ENCODE measurements at regions not wholly inside any gene's neighbourhood (a gene's known extent, or its start where the extent isn't known, plus 50 kb on each side); places are given as distances from the start of the nearest gene placed in this dataset.
"Not testable (repeated sequence)": the region's sequence is repeated elsewhere in the genome, so short reads cannot be mapped to it uniquely, and the experiment has no call there.

DNA sequence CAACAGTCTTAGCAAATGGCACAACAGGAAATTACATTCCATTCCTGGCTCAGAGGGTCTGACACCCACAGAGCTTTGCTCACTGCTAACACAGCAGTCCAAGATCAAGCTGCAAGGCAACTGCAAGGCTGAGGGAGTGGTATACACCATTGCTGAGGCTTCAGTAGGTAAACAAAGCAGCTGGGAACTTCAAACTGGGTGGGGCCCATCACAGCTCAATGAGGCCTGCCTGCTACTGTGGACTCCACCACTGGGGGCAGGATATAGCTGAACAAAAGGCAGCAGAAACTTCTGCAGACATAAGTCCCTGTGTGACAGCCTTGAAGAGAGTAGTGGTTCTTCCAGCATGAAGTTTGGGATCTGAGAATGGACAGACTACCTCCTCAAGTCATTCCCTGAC lies 212.0 kb downstream of the CDY2A start:
- H3K36me3 Mint-ChIP-seq; H3K4me3 Mint-ChIP-seq; H3K9me3 ChIP-seq; H3K4me3 ChIP-seq (ENCODE audit: control insufficient read depth in 1 of 2, extremely low read depth in 1 of 2, low read length in 1 of 2); POLR2A ChIA-PET; ATAC-seq (replicated peaks in 1 of 4); H3K27ac Mint-ChIP-seq; DNase-seq; H3K27me3 Mint-ChIP-seq; H3K4me1 ChIP-seq (ENCODE audit: control insufficient read depth in 1 of 2, extremely low read depth in 1 of 2, insufficient read depth in 2 of 2, low read length in 2 of 2); H3K27me3 ChIP-seq (replicated peaks in 1 of 2; ENCODE audit: control insufficient read depth in 2 of 2, extremely low read depth in 1 of 2, insufficient read depth in 2 of 2, low read length in 1 of 2); H3K4me1 Mint-ChIP-seq; CTCF ChIA-PET; H3K36me3 ChIP-seq (ENCODE audit: control insufficient read depth in 2 of 2, extremely low read depth in 1 of 2, insufficient read depth in 1 of 2, low read length in 1 of 2); H3K9me3 Mint-ChIP-seq; H3K27ac ChIP-seq (ENCODE audit: low read length): not testable (repeated sequence)

DNA sequence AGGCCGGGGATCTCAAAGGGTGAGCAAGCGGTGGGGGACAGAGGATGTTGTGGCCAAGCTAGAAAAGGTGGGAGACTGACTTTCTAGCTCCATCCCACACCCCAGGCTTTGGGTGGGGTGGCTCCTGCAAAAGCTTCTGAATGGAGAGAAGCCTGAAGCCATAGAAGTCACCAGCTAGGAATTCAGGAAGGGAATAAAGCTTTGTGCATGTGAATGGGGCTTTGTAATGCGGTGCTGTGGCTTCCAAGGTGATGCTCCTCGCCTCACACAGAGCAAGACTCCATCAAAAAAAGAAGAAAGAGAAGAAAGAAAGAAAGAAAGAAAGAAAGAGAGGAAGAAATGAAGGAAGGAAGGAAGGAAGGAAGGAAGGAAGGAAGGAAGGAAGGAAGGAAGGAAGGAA lies 237.0 kb downstream of the CDY2A start:
- H3K36me3 ChIP-seq (ENCODE audit: control insufficient read depth in 2 of 2, extremely low read depth in 1 of 2, insufficient read depth in 1 of 2, low read length in 1 of 2); H3K36me3 Mint-ChIP-seq; H3K9me3 Mint-ChIP-seq; H3K27me3 ChIP-seq (replicated peaks in 1 of 2; ENCODE audit: control insufficient read depth in 2 of 2, extremely low read depth in 1 of 2, insufficient read depth in 2 of 2, low read length in 1 of 2); H3K4me1 ChIP-seq (ENCODE audit: control insufficient read depth in 1 of 2, extremely low read depth in 1 of 2, insufficient read depth in 2 of 2, low read length in 2 of 2); ATAC-seq (replicated peaks in 1 of 4); CTCF ChIA-PET; H3K27ac ChIP-seq (ENCODE audit: low read length); POLR2A ChIA-PET; H3K4me3 Mint-ChIP-seq; H3K4me3 ChIP-seq (ENCODE audit: control insufficient read depth in 1 of 2, extremely low read depth in 1 of 2, low read length in 1 of 2); H3K27ac Mint-ChIP-seq; H3K4me1 Mint-ChIP-seq; H3K27me3 Mint-ChIP-seq; DNase-seq; H3K9me3 ChIP-seq: not testable (repeated sequence)
- WGBS (ENCODE audit: insufficient coverage), result no CpG with 5 or more reads among the region's 4 CpGs

DNA sequence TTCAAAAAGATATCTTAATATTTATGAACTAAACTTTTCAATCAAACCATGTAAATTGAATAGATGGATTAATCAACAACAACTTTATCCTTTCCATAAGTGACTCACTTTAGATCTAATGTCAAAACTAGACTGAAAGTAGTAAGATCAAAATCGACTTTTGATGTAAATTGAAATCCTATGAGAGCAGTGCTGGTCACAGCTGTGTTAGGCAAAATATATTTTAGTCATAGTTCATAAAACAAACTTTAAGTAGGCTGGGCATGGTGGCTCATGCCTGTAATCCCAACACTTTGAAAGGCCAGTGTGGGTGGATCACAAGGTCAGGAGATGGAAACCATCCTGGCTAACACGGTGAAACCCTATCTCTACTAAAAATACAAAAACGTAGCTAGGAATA lies 245.5 kb downstream of the CDY2A start:
- H3K36me3 ChIP-seq (ENCODE audit: control insufficient read depth in 2 of 2, extremely low read depth in 1 of 2, insufficient read depth in 1 of 2, low read length in 1 of 2); H3K4me1 Mint-ChIP-seq; H3K27me3 Mint-ChIP-seq; ATAC-seq (replicated peaks in 1 of 4); H3K4me1 ChIP-seq (ENCODE audit: control insufficient read depth in 1 of 2, extremely low read depth in 1 of 2, insufficient read depth in 2 of 2, low read length in 2 of 2); H3K4me3 Mint-ChIP-seq; H3K9me3 ChIP-seq; H3K36me3 Mint-ChIP-seq; DNase-seq; H3K4me3 ChIP-seq (ENCODE audit: control insufficient read depth in 1 of 2, extremely low read depth in 1 of 2, low read length in 1 of 2); CTCF ChIA-PET; H3K27me3 ChIP-seq (replicated peaks in 1 of 2; ENCODE audit: control insufficient read depth in 2 of 2, extremely low read depth in 1 of 2, insufficient read depth in 2 of 2, low read length in 1 of 2); H3K9me3 Mint-ChIP-seq; H3K27ac ChIP-seq (ENCODE audit: low read length); H3K27ac Mint-ChIP-seq; POLR2A ChIA-PET: not testable (repeated sequence)
- WGBS (ENCODE audit: insufficient coverage), result no CpG with 5 or more reads among the region's 3 CpGs

DNA sequence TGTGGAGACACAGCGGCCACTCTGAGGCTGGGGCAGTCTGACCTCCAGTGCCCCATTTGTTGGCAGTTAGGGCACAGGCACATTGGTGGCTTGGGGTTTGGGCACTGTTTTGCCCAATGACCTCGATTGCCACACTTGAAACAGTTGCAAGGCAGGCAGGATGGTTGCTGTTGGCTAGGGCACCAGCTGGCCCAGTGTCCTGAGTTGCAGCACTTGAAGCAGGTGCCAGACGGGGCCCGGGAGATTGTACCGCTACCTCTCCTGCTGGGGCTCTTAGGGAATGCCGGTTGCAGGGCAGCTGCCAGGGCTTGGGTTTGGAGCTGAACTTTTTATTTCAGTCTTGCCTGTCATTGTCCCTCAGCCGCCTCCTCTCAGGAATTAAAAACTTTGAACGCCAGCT lies 252.2 kb upstream of the HSFY1 start:
- WGBS (ENCODE audit: insufficient coverage), result no CpG with 5 or more reads among the region's 8 CpGs
- CTCF ChIA-PET; H3K4me1 Mint-ChIP-seq; POLR2A ChIA-PET; H3K9me3 ChIP-seq; ATAC-seq (replicated peaks in 1 of 4); H3K27me3 Mint-ChIP-seq; H3K27ac Mint-ChIP-seq; H3K9me3 Mint-ChIP-seq; H3K4me3 ChIP-seq (ENCODE audit: control insufficient read depth in 1 of 2, extremely low read depth in 1 of 2, low read length in 1 of 2); DNase-seq; H3K4me1 ChIP-seq (ENCODE audit: control insufficient read depth in 1 of 2, extremely low read depth in 1 of 2, insufficient read depth in 2 of 2, low read length in 2 of 2); H3K4me3 Mint-ChIP-seq; H3K27me3 ChIP-seq (replicated peaks in 1 of 2; ENCODE audit: control insufficient read depth in 2 of 2, extremely low read depth in 1 of 2, insufficient read depth in 2 of 2, low read length in 1 of 2); H3K36me3 ChIP-seq (ENCODE audit: control insufficient read depth in 2 of 2, extremely low read depth in 1 of 2, insufficient read depth in 1 of 2, low read length in 1 of 2); H3K27ac ChIP-seq (ENCODE audit: low read length); H3K36me3 Mint-ChIP-seq: not testable (repeated sequence)

DNA sequence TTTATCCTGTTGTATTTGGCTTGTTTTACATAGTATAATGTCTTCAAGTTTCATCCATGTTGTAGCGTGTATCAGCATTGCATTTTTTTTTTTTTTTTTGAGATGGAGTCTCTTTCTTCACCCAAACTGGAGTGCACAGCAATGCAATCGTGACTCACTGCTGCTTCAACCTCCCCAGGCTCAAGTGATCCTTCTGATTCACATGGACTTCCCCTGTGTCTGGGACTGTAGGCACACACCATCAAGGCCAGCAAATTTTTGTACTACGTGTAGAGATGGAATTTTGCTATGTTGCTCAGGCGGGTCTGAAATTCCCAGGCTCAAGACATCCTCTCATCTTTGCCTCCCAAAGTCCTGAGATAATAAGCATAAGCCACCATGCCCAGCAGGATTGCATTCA lies 248.1 kb upstream of the HSFY1 start:
- no CpG with 5 or more reads among the region's 4 CpGs for WGBS (ENCODE audit: insufficient coverage)
- POLR2A ChIA-PET; H3K27me3 Mint-ChIP-seq; H3K9me3 Mint-ChIP-seq; H3K27ac ChIP-seq (ENCODE audit: low read length); H3K4me3 ChIP-seq (ENCODE audit: control insufficient read depth in 1 of 2, extremely low read depth in 1 of 2, low read length in 1 of 2); H3K4me1 ChIP-seq (ENCODE audit: control insufficient read depth in 1 of 2, extremely low read depth in 1 of 2, insufficient read depth in 2 of 2, low read length in 2 of 2); H3K36me3 ChIP-seq (ENCODE audit: control insufficient read depth in 2 of 2, extremely low read depth in 1 of 2, insufficient read depth in 1 of 2, low read length in 1 of 2); H3K9me3 ChIP-seq; CTCF ChIA-PET; H3K36me3 Mint-ChIP-seq; H3K27me3 ChIP-seq (replicated peaks in 1 of 2; ENCODE audit: control insufficient read depth in 2 of 2, extremely low read depth in 1 of 2, insufficient read depth in 2 of 2, low read length in 1 of 2); H3K4me1 Mint-ChIP-seq; H3K27ac Mint-ChIP-seq; DNase-seq; H3K4me3 Mint-ChIP-seq; ATAC-seq (replicated peaks in 1 of 4): not testable (repeated sequence)

DNA sequence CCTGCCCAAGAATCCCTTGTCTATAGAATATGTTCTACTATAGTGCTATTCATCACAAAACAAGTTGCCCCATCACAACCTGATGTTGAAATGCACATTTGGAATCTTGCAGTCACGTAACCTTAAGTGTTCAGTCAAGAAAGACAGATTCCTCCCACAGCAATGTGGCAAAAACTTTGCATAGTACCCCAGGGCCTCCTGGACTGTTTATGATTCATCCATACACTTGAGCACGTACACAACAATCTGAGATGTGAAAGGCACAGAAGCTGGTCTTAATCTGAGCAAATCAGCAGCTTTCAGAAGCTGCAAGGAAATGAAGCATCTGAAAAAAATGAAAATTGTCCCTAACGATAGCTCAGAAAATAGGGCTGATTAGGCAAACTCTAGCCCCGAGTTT lies 240.2 kb upstream of the HSFY1 start:
- POLR2A ChIA-PET; H3K36me3 Mint-ChIP-seq; DNase-seq; H3K4me1 ChIP-seq (ENCODE audit: control insufficient read depth in 1 of 2, extremely low read depth in 1 of 2, insufficient read depth in 2 of 2, low read length in 2 of 2); ATAC-seq (replicated peaks in 1 of 4); H3K27me3 ChIP-seq (replicated peaks in 1 of 2; ENCODE audit: control insufficient read depth in 2 of 2, extremely low read depth in 1 of 2, insufficient read depth in 2 of 2, low read length in 1 of 2); H3K36me3 ChIP-seq (ENCODE audit: control insufficient read depth in 2 of 2, extremely low read depth in 1 of 2, insufficient read depth in 1 of 2, low read length in 1 of 2); H3K4me3 Mint-ChIP-seq; H3K4me1 Mint-ChIP-seq; H3K4me3 ChIP-seq (ENCODE audit: control insufficient read depth in 1 of 2, extremely low read depth in 1 of 2, low read length in 1 of 2); CTCF ChIA-PET; H3K27ac ChIP-seq (ENCODE audit: low read length); H3K27ac Mint-ChIP-seq; H3K9me3 ChIP-seq; H3K9me3 Mint-ChIP-seq; H3K27me3 Mint-ChIP-seq: not testable (repeated sequence)
- WGBS (ENCODE audit: insufficient coverage), result no CpG with 5 or more reads among the region's 4 CpGs

DNA sequence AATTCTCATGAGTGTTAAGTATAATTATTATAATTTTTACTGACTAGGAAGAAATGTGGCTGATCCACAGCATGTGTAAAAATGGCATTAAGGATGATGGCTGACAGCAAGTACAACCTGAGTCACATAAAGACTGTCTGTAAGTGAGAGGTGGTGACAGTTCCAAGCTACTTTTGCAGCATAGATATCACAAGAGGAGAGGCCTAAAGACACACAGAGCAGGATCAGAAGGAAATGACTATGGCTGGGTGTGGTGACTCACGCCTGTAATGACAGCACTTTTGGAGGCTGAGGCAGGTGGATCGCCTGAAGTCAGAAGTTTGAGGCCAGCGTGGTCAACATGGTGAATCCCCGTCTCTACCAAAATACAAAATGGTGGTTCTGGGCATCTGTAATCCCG lies 234.7 kb upstream of the HSFY1 start:
- H3K36me3 ChIP-seq (ENCODE audit: control insufficient read depth in 2 of 2, extremely low read depth in 1 of 2, insufficient read depth in 1 of 2, low read length in 1 of 2); H3K27me3 ChIP-seq (replicated peaks in 1 of 2; ENCODE audit: control insufficient read depth in 2 of 2, extremely low read depth in 1 of 2, insufficient read depth in 2 of 2, low read length in 1 of 2); H3K4me3 ChIP-seq (ENCODE audit: control insufficient read depth in 1 of 2, extremely low read depth in 1 of 2, low read length in 1 of 2); POLR2A ChIA-PET; DNase-seq; CTCF ChIA-PET; H3K27ac Mint-ChIP-seq; H3K4me1 Mint-ChIP-seq; H3K36me3 Mint-ChIP-seq; H3K9me3 ChIP-seq; H3K27ac ChIP-seq (ENCODE audit: low read length); H3K9me3 Mint-ChIP-seq; H3K4me3 Mint-ChIP-seq; H3K4me1 ChIP-seq (ENCODE audit: control insufficient read depth in 1 of 2, extremely low read depth in 1 of 2, insufficient read depth in 2 of 2, low read length in 2 of 2); ATAC-seq (replicated peaks in 1 of 4); H3K27me3 Mint-ChIP-seq: not testable (repeated sequence)
- no CpG with 5 or more reads among the region's 5 CpGs for WGBS (ENCODE audit: insufficient coverage)
